ENCODE measurements at regions not wholly inside any gene's neighbourhood (a gene's known extent, or its start where the extent isn't known, plus 50 kb on each side); places are given as distances from the start of the nearest gene placed in this dataset.

DNA sequence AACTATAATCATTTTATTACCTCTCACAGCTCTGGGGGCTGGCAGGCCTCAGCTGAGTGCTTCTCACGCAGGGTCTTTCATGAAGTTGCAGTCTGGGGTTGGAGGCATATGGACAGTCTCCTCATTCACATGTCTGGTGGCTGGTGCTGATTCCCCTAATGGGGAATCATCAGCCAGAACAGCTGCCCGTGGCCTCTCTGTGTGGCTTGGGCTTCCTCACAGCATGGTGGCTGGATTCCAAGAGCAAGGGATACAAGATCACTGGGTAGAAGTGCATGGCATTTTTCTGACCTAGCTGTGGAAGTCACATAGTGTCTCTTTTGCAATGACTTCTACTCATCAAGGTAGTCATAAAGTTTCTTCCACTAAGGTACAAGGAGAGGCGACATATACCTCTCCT lies 59.0 kb upstream of the LAPTM4A start:
- H3K27me3 ChIP-seq (ENCODE audit: control insufficient read depth in 3 of 3, insufficient read depth in 3 of 3, low read length in 3 of 3): no peaks in the 10 kb centered on the region
- 92 to 98% (median 94%) methylated on average over 3 of the region's 3 CpGs for WGBS, 3 donors
- peaks cover 0 to 13% of the 10 kb centered on the region in 2 donors for H3K9me3 ChIP-seq (ENCODE audit: control insufficient read depth in 2 of 2, insufficient read depth in 1 of 2, low read depth in 1 of 2, low read length in 1 of 2)
- DNase-seq (no peak), FAIRE-seq (no peak)
- H3K27ac ChIP-seq (ENCODE audit: low read depth in 1 of 3, low read length in 2 of 3): no peak overlapping the region
- no peaks in the 10 kb centered on the region for H3K36me3 ChIP-seq (ENCODE audit: control insufficient read depth in 3 of 3, insufficient read depth in 2 of 3, low read depth in 1 of 3, low read length in 3 of 3)
- no peak overlapping the region for H3K4me3 ChIP-seq (ENCODE audit: low read depth in 1 of 3, low read length in 3 of 3)
- H3K4me1 ChIP-seq (ENCODE audit: control insufficient read depth in 3 of 3, insufficient read depth in 2 of 3, low read depth in 1 of 3, low read length in 2 of 3): peaks cover 0 to 45% (median 7%) of the 10 kb centered on the region in 3 donors

DNA sequence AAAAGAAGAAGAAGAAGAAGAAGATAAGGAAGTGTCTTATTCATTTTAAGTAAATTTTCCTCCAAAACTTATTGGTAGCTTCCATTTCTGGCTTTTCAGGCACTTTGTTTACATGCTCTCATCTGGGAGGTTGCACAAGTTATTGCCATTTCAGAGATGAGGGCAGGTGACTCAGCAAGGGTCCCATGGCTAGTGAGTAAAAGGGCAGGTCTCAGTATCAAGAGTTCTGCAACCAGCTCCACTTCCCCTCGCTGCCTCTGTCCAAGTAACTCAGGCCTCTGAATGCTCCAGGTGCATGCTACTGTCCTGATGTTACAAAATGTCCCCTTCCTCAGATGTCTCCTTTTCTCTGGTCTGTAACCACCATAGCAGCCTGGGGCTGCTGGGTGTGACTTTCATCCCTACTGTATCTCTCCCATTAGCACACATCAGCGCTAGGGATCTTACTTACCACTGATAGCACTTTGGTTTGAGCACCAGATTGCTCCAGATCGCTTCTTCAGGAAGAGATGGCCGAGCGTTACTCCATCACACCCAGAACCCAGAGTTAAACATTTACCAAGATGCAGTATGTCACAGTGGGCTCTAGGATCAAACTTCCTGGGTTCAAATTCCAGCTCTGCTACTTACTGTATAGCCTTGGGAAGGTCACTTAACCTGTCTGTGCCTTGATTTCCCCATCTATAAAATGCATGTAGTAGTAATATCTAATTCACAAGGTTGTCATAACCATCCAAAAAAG lies 57.4 kb upstream of the LAPTM4A start:
- no peaks in the 10 kb centered on the region for H3K36me3 ChIP-seq (ENCODE audit: control insufficient read depth in 3 of 3, insufficient read depth in 2 of 3, low read depth in 1 of 3, low read length in 3 of 3)
- 12 to 59% (median 47%) methylated on average over 5 of the region's 5 CpGs for WGBS, 3 donors
- H3K27me3 ChIP-seq (ENCODE audit: control insufficient read depth in 3 of 3, insufficient read depth in 3 of 3, low read length in 3 of 3): no peaks in the 10 kb centered on the region
- H3K27ac ChIP-seq (ENCODE audit: low read depth in 1 of 3, low read length in 2 of 3): peak overlapping the region; percentile 64 to 88 (median 65)
- DNase-seq (peak; percentile 64 to 90), FAIRE-seq (no peak)
- H3K4me1 ChIP-seq (ENCODE audit: control insufficient read depth in 3 of 3, insufficient read depth in 2 of 3, low read depth in 1 of 3, low read length in 2 of 3): peaks cover 0 to 30% (median 0%) of the 10 kb centered on the region in 3 donors
- H3K4me3 ChIP-seq (ENCODE audit: low read depth in 1 of 3, low read length in 3 of 3): no peak overlapping the region
- H3K9me3 ChIP-seq (ENCODE audit: control insufficient read depth in 2 of 2, insufficient read depth in 1 of 2, low read depth in 1 of 2, low read length in 1 of 2): peaks cover 0 to 14% of the 10 kb centered on the region in 2 donors

DNA sequence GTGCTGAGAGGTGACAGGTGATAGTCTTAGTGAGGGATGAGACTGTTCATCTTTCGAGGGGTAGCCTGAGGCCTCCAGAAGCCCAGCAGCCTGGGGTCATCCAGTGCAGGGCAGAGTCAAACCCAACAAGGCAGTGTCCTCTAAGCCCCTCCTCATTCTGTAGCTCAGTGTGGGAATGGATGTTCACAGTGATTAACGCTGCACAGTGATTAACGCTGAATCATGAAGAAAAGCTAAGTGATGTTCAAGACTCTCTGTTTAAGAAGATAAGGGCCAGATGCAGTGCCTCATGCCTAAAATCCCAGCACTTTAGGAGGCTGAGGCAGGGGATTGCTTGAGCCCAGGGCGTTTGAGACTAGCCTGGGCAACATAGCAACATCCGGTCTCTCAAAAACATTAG lies 56.3 kb upstream of the LAPTM4A start:
- WGBS, 3 donors: 85 to 92% (median 86%) methylated on average over 5 of the region's 5 CpGs
- Histone ChIP-seq H3K9me3 (ENCODE audit: control insufficient read depth in 2 of 2, insufficient read depth in 1 of 2, low read depth in 1 of 2, low read length in 1 of 2) (peaks cover 0 to 18% of the 10 kb centered on the region in 2 donors), H3K36me3 (ENCODE audit: control insufficient read depth in 3 of 3, insufficient read depth in 2 of 3, low read depth in 1 of 3, low read length in 3 of 3) (no peaks in the 10 kb centered on the region), H3K4me1 (ENCODE audit: control insufficient read depth in 3 of 3, insufficient read depth in 2 of 3, low read depth in 1 of 3, low read length in 2 of 3) (peaks cover 0 to 22% (median 0%) of the 10 kb centered on the region in 3 donors), H3K27ac (ENCODE audit: low read depth in 1 of 3, low read length in 2 of 3) (no peak overlapping the region), H3K27me3 (ENCODE audit: control insufficient read depth in 3 of 3, insufficient read depth in 3 of 3, low read length in 3 of 3) (no peaks in the 10 kb centered on the region), H3K4me3 (ENCODE audit: low read depth in 1 of 3, low read length in 3 of 3) (no peak overlapping the region)
- DNase-seq: no peak
- no peak for FAIRE-seq

DNA sequence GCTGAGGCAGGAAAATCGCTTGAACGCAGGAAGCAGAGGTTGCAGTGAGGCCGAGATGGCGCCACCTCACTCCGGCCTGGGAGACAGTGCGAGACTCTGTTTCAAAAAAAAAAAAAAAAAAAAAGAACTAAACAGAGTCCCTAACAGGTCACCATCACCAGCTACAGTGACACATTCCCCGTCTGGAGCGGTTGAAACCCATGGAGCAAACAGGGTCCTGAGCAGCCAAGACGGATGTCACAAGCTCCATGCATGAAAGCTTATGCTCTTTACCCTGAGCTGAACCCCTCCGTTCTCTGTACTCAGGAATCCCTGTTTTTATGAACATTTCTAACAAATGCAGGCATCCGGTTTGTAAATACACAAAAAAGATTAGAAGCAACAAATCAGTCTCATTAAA lies 55.9 kb upstream of the LAPTM4A start:
- 86 to 94% (median 93%) methylated on average over 11 of the region's 11 CpGs for WGBS, 3 donors
- H3K36me3 ChIP-seq (ENCODE audit: control insufficient read depth in 3 of 3, insufficient read depth in 2 of 3, low read depth in 1 of 3, low read length in 3 of 3): no peaks in the 10 kb centered on the region
- FAIRE-seq: no peak
- no peak overlapping the region for H3K4me3 ChIP-seq (ENCODE audit: low read depth in 1 of 3, low read length in 3 of 3)
- H3K4me1 ChIP-seq (ENCODE audit: control insufficient read depth in 3 of 3, insufficient read depth in 2 of 3, low read depth in 1 of 3, low read length in 2 of 3): peaks cover 0 to 22% (median 0%) of the 10 kb centered on the region in 3 donors
- H3K27ac ChIP-seq (ENCODE audit: low read depth in 1 of 3, low read length in 2 of 3): no peak overlapping the region
- H3K27me3 ChIP-seq (ENCODE audit: control insufficient read depth in 3 of 3, insufficient read depth in 3 of 3, low read length in 3 of 3): no peaks in the 10 kb centered on the region
- H3K9me3 ChIP-seq (ENCODE audit: control insufficient read depth in 2 of 2, insufficient read depth in 1 of 2, low read depth in 1 of 2, low read length in 1 of 2): peaks cover 0 to 22% of the 10 kb centered on the region in 2 donors
- DNase-seq: no peak

DNA sequence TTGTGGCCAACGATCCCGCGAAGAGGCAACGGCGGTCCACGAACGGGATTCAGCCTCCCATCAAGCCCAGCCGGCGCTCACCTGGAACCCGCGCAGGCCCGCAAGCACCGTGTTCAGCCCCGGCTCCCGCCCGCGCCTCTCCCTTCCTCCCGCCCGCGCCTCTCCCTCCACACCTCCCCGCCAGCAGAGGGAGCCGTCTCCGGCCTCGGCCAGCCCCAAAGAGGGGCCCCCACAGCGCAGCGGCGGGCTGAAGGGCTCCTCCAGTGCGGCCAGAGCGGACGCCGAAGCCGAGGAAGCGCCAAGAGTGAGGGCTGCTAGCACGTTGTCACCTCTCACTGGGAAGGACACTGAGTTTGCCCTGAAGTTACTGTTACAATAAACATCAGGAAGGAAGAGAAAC lies 55.3 kb upstream of the LAPTM4A start:
- Histone ChIP-seq H3K4me3 (ENCODE audit: low read depth in 1 of 3, low read length in 3 of 3) (peak overlapping the region in 2 of 3 donors; percentile 30 to 37), H3K9me3 (ENCODE audit: control insufficient read depth in 2 of 2, insufficient read depth in 1 of 2, low read depth in 1 of 2, low read length in 1 of 2) (peaks cover 0 to 27% of the 10 kb centered on the region in 2 donors), H3K4me1 (ENCODE audit: control insufficient read depth in 3 of 3, insufficient read depth in 2 of 3, low read depth in 1 of 3, low read length in 2 of 3) (peaks cover 0 to 22% (median 0%) of the 10 kb centered on the region in 3 donors), H3K27me3 (ENCODE audit: control insufficient read depth in 3 of 3, insufficient read depth in 3 of 3, low read length in 3 of 3) (no peaks in the 10 kb centered on the region), H3K36me3 (ENCODE audit: control insufficient read depth in 3 of 3, insufficient read depth in 2 of 3, low read depth in 1 of 3, low read length in 3 of 3) (no peaks in the 10 kb centered on the region), H3K27ac (ENCODE audit: low read depth in 1 of 3, low read length in 2 of 3) (peak overlapping the region in 1 of 3 donors; percentile 6)
- FAIRE-seq: no peak
- DNase-seq: peak; percentile 70 to 73
- 16 to 35% (median 30%) methylated on average over 25 to 34 of the region's 34 CpGs for WGBS, 3 donors

DNA sequence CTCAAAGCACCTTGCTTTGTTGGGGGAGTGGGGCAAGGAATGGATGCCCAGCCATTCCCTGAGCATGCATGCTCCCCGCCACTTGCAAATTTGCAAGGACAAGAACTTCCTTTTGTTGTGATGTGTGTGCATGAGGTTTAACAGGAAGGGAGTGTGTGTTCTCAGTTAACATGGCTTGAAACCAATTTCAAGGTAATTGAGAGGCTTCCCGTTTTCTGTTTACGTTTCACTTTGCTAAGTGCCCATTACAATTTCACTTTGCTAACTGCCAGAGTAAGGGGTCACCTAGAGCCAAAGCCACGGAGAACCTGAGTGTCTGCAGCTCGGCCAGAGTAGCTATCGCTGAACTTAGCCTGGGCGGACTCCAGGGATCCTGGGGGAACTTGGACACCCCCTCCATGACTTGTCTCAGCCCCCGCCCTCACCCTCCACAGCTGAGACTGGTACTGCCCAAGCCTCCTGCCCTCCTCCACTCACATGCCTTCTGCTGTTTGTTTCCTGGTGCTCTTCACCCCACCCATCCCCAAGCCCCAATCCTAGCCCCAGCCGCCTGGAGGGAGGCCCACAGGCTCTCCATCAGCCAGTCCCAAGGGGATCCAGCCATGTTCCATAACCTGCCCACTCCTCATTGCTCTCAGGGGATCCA lies 53.6 kb upstream of the LAPTM4A start:
- Histone ChIP-seq H3K4me1 (ENCODE audit: control insufficient read depth in 3 of 3, insufficient read depth in 2 of 3, low read depth in 1 of 3, low read length in 2 of 3) (peaks cover 0 to 12% (median 0%) of the 10 kb centered on the region in 3 donors), H3K27ac (ENCODE audit: low read depth in 1 of 3, low read length in 2 of 3) (no peak overlapping the region), H3K4me3 (ENCODE audit: low read depth in 1 of 3, low read length in 3 of 3) (no peak overlapping the region), H3K9me3 (ENCODE audit: control insufficient read depth in 2 of 2, insufficient read depth in 1 of 2, low read depth in 1 of 2, low read length in 1 of 2) (peaks cover 0 to 38% of the 10 kb centered on the region in 2 donors), H3K27me3 (ENCODE audit: control insufficient read depth in 3 of 3, insufficient read depth in 3 of 3, low read length in 3 of 3) (no peaks in the 10 kb centered on the region), H3K36me3 (ENCODE audit: control insufficient read depth in 3 of 3, insufficient read depth in 2 of 3, low read depth in 1 of 3, low read length in 3 of 3) (no peaks in the 10 kb centered on the region)
- FAIRE-seq (no peak), DNase-seq (no peak)
- 61 to 74% (median 73%) methylated on average over 9 of the region's 9 CpGs for WGBS, 3 donors

GRCh38 chr2:20103530-20103929 lies 52.1 kb upstream of the LAPTM4A start:
- H3K36me3 ChIP-seq (ENCODE audit: control insufficient read depth in 3 of 3, insufficient read depth in 2 of 3, low read depth in 1 of 3, low read length in 3 of 3): no peaks in the 10 kb centered on the region
- DNase-seq: peak in 1 of 2 donors; percentile 58
- peaks cover 0 to 38% of the 10 kb centered on the region in 2 donors for H3K9me3 ChIP-seq (ENCODE audit: control insufficient read depth in 2 of 2, insufficient read depth in 1 of 2, low read depth in 1 of 2, low read length in 1 of 2)
- no peaks in the 10 kb centered on the region for H3K27me3 ChIP-seq (ENCODE audit: control insufficient read depth in 3 of 3, insufficient read depth in 3 of 3, low read length in 3 of 3)
- H3K4me1 ChIP-seq (ENCODE audit: control insufficient read depth in 3 of 3, insufficient read depth in 2 of 3, low read depth in 1 of 3, low read length in 2 of 3): peaks cover 0 to 5% (median 0%) of the 10 kb centered on the region in 3 donors
- FAIRE-seq: no peak
- WGBS, 3 donors: 71 to 80% (median 75%) methylated on average over 2 of the region's 2 CpGs
- no peak overlapping the region for H3K4me3 ChIP-seq (ENCODE audit: low read depth in 1 of 3, low read length in 3 of 3)
- no peak overlapping the region for H3K27ac ChIP-seq (ENCODE audit: low read depth in 1 of 3, low read length in 2 of 3)

All from small intestine (tissue), 7 donors.